T47D (cell line): ENCODE measurements at regions not wholly inside any gene's neighbourhood (a gene's known extent, or its start where the extent isn't known, plus 50 kb on each side); places are given as distances from the start of the nearest gene placed in this dataset.
"Not testable (repeated sequence)": the region's sequence is repeated elsewhere in the genome, so short reads cannot be mapped to it uniquely, and the experiment has no call there.

Experiments
- DNase-seq, 2 experiments: peaks; one replicate each; pipeline versions ENCODE4 v3.0.0 to v3.0.0-alpha.2; 2011 to 2012; ENCODE audit warnings: low read depth in 1 of 2, low spot score in 1 of 2
- JUND ChIP-seq: IDR thresholded peaks from 2 replicates; pipeline ENCODE4 v1.6.1; 2012; ENCODE audit warnings: low read depth
- in situ Hi-C: cut with HindIII; loops from 2 replicates; pipeline ENCODE4 v1.10.0; 2016; ENCODE audit warnings: low sequenced_read_pairs, low pct_unique_long_range_greater_than_20kb

- in situ Hi-C loops = no loop called here
- no peak for DNase-seq
- no peak for TF ChIP-seq JUND
Measured at GRCh38 chr1:229002037-229002436, 266.8 kb downstream of the RHOU start.

DNA sequence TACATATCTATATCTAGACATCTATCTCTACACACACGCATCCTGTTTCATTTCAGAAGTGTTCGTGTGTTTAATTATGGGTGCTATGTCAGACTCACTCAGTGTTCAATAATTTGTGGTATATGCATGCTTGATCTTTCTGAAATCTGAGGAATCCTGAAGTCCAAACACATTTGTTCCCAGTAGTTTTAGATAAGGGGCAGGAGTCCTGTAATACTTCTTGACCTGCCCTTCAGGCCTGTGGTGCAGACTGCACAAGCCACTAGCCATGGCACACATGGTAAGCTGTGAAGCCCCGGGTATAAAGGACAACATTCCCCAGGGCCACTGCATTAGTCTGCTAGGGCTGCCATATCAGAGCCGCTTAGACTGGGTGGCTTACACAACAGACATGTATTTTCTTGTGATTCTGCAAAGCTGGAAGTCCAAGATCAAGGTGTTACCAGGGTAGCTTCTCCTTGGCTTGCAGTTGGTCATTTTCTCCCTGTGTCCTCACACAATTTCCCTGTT is 267.2 kb downstream of the RHOU start:
- in situ Hi-C loops = no loop called here
- no peak for DNase-seq
- TF ChIP-seq JUND = no peak

- in situ Hi-C loops = no loop called here
- no peak for TF ChIP-seq JUND
- DNase-seq = peak in 1 of 2 experiments; percentile 32
Measured at GRCh38 chr1:229003233-229004031, 267.5 kb upstream of the RAB4A start.

- no peak for DNase-seq
- no peak for TF ChIP-seq JUND
- in situ Hi-C loops = no loop called here
Measured at GRCh38 chr1:229004066-229004833, 266.7 kb upstream of the RAB4A start.

GRCh38 chr1:229005097-229005496 is 265.8 kb upstream of the RAB4A start:
- no peak for DNase-seq
- in situ Hi-C loops = no loop called here
- TF ChIP-seq JUND = no peak

- no peak for DNase-seq
- in situ Hi-C loops = no loop called here
- no peak for TF ChIP-seq JUND
Measured at GRCh38 chr1:229005556-229005955, 265.4 kb upstream of the RAB4A start.

GRCh38 chr1:229006121-229006870 is 264.6 kb upstream of the RAB4A start:
- no peak for DNase-seq

GRCh38 chr1:229007167-229007566 is 263.7 kb upstream of the RAB4A start:
- in situ Hi-C loops = no loop called here
- DNase-seq = no peak
- TF ChIP-seq JUND = no peak

More at GRCh38 chr1:229006121-229006870, 264.6 kb upstream of the RAB4A start:
- in situ Hi-C loops = no loop called here
- TF ChIP-seq JUND = no peak

DNA sequence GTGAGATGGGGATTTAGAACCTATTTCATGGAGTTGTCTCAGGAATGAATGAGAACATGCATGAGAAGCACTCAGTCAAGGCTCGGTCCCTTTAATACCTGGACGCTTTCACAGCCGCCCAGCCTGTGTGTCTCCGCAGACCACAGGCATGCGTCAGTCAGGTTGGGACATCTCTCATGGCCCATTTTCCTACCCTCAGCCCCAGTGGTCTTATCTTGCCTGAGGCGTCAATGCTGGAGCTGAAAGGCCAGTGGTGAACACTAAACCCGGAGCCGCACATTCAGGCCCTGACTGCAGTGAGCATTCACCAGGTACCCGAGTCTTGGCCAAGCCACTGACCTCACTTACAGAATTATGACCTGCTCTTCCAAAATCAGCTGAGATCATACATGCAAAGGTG is 263.2 kb upstream of the RAB4A start:
- TF ChIP-seq JUND = no peak
- no peak for DNase-seq
- in situ Hi-C loops = no loop called here

DNA sequence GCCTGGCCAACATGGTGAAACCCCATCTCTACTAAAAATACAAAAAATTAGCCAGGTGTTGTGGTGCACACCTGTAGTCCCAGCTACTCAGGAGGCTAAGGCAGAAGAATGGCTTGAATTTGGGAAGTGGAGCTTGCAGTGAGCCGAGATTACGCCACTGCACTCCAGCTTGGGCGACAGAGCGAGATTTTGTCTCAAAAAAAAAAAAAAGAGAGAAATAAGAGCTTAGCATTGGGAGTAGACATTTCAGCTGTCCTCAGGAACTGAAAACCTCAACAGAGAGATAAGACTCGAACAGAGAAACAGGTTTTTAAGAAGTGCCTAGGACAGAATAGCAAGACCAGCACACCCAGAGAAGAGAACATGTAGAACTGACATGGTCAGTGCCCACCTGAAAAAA is 262.6 kb upstream of the RAB4A start:
- DNase-seq, in situ Hi-C loops: not testable (repeated sequence)

GRCh38 chr1:229011022-229011421 is 259.9 kb upstream of the RAB4A start:
- TF ChIP-seq JUND = no peak
- in situ Hi-C loops = no loop called here
- no peak for DNase-seq

DNA sequence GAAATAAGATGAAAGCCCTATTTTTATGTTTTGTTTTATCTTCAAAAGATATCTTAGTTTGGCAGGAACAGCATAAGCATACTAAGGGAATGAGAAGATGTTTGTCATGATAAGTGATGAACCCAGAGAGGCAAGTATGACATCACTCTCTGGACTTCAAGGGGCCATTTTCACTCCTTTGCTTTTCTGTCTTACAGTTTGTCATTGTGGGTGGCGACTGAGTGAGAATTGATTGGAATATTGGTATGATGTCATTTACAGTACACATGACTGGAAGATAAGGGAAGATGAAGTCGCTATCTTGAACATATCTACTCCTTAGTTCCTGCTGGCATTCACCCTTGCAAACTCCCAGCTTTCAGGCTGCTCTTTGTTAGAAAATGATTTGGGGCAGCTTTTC is 258.1 kb upstream of the RAB4A start:
- in situ Hi-C loops = no loop called here
- no peak for DNase-seq
- TF ChIP-seq JUND = no peak
